ENCODE measurements at regions not wholly inside any gene's neighbourhood (a gene's known extent, or its start where the extent isn't known, plus 50 kb on each side); places are given as distances from the start of the nearest gene placed in this dataset.

DNA sequence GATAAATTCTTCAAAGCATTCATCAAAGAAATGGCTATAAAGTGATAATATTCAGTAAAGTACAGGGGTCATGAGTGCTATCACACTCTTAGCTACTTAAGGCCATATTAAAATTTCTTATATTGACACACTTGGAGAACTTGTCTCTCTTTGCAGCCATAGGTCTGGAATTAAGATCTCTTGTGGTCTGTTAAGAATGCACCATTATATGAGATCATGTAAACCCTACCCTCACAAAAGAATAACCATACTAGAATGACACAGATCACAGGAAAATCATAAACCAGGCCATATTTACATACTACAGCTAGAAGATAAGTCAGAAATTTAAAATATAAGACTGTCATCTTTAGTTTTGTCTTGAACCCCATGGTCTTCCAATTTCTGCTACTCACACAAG is 434.3 kb downstream of the PDGFC start:
- no peak for TF ChIP-seq CTCF (IDR thresholded peaks at IDR 0.05)
- TF ChIP-seq POLR2A (IDR thresholded peaks at IDR 0.05): no peak
- no peak for TF ChIP-seq POLR2AphosphoS5 (IDR thresholded peaks at IDR 0.05)
- TF ChIP-seq EP300 (IDR thresholded peaks at IDR 0.05): no peak

Data from sigmoid colon (tissue), 4 donors.